ENCODE measurements at regions not wholly inside any gene's neighbourhood (a gene's known extent, or its start where the extent isn't known, plus 50 kb on each side); places are given as distances from the start of the nearest gene placed in this dataset.
A peak's percentile ranks its signal among the peaks of the same experiment; 100 is the strongest.

GRCh38 chr6:54009052-54009654 is 102.1 kb upstream of the MLIP start:
- DNase-seq (ENCODE audit: low read depth), result no peak

GRCh38 chr6:54010340-54011276 is 100.6 kb upstream of the MLIP start:
- no peak for DNase-seq (ENCODE audit: low read depth)

- no peak for DNase-seq (ENCODE audit: low read depth)
Measured at GRCh38 chr6:54011277-54011648, 100.0 kb upstream of the MLIP start.

- no peak for DNase-seq (ENCODE audit: low read depth)
Measured at GRCh38 chr6:54013966-54014365, 97.3 kb upstream of the MLIP start.

GRCh38 chr6:54014440-54014839 is 96.8 kb upstream of the MLIP start:
- no peak for DNase-seq (ENCODE audit: low read depth)

- DNase-seq (ENCODE audit: low read depth), result no peak
Measured at GRCh38 chr6:54017877-54018276, 93.4 kb upstream of the MLIP start.

- DNase-seq (ENCODE audit: low read depth), result no peak
Measured at GRCh38 chr6:54018722-54019121, 92.5 kb upstream of the MLIP start.

- no peak for DNase-seq (ENCODE audit: low read depth)
Measured at GRCh38 chr6:54019860-54020259, 91.4 kb upstream of the MLIP start.

GRCh38 chr6:54020334-54020733 is 90.9 kb upstream of the MLIP start:
- peak; percentile 38 for DNase-seq (ENCODE audit: low read depth)

GRCh38 chr6:54026652-54027400 is 84.4 kb upstream of the MLIP start:
- DNase-seq (ENCODE audit: low read depth), result no peak

GRCh38 chr6:54028170-54028569 is 83.1 kb upstream of the MLIP start:
- no peak for DNase-seq (ENCODE audit: low read depth)

- no peak for DNase-seq (ENCODE audit: low read depth)
Measured at GRCh38 chr6:54029187-54029586, 82.1 kb upstream of the MLIP start.

GRCh38 chr6:54031169-54031568 is 80.1 kb upstream of the MLIP start:
- peak; percentile 35 for DNase-seq (ENCODE audit: low read depth)

GRCh38 chr6:54037277-54037779 is 73.9 kb upstream of the MLIP start:
- DNase-seq (ENCODE audit: low read depth), result peak; percentile 22

- no peak for DNase-seq (ENCODE audit: low read depth)
Measured at GRCh38 chr6:54040545-54040944, 70.7 kb upstream of the MLIP start.

- DNase-seq (ENCODE audit: low read depth), result no peak
Measured at GRCh38 chr6:54041239-54041638, 70.0 kb upstream of the MLIP start.

- DNase-seq (ENCODE audit: low read depth), result no peak
Measured at GRCh38 chr6:54043360-54043759, 67.9 kb upstream of the MLIP start.

- no peak for DNase-seq (ENCODE audit: low read depth)
Measured at GRCh38 chr6:54044059-54044458, 67.2 kb upstream of the MLIP start.

- no peak for DNase-seq (ENCODE audit: low read depth)
Measured at GRCh38 chr6:54048782-54049181, 62.5 kb upstream of the MLIP start.

- no peak for DNase-seq (ENCODE audit: low read depth)
Measured at GRCh38 chr6:54050750-54051149, 60.5 kb upstream of the MLIP start.

GRCh38 chr6:54053881-54054391 is 57.3 kb upstream of the MLIP start:
- peak; percentile 98 for DNase-seq (ENCODE audit: low read depth)

GRCh38 chr6:54056105-54056504 is 55.1 kb upstream of the MLIP start:
- no peak for DNase-seq (ENCODE audit: low read depth)

Measured in iris pigment epithelial cell (primary cell).